Heart left ventricle (tissue), 16 donors: ENCODE measurements at regions not wholly inside any gene's neighbourhood (a gene's known extent, or its start where the extent isn't known, plus 50 kb on each side); places are given as distances from the start of the nearest gene placed in this dataset.

Experiments
- ATAC-seq, 4 donors: fragments of 200-7000 bp; cut with Tn5 transposase; one replicate each; pipeline ENCODE4 v1.9.1; 2020 to 2022; ENCODE audit warnings: moderate library complexity in 4 of 4, mild to moderate bottlenecking in 3 of 4, moderate number of reproducible peaks in 1 of 4
- DNase-seq, 5 donors: peaks; one replicate each; pipeline ENCODE4 v3.0.0-alpha.2; 2020
- H3K27ac ChIP-seq, 12 donors: fragments of 200-600 bp; sonication (generic) in 4 of 12; one replicate each; pipeline versions ENCODE4 v1.5.0 to v1.8.0; 2016 to 2022; ENCODE audit warnings: mild to moderate bottlenecking in 2 of 12
- H3K27me3 ChIP-seq, 9 donors: fragments of 200-600 bp; sonication (generic) in 2 of 9; one replicate each; pipeline versions ENCODE4 v1.5.1 to v1.8.0; 2016 to 2022; ENCODE audit warnings: mild to moderate bottlenecking in 3 of 9
- H3K36me3 ChIP-seq, 9 donors: fragments of 200-600 bp; sonication (generic) in 2 of 9; one replicate each; pipeline versions ENCODE4 v1.5.0 to v1.8.0; 2018 to 2022; ENCODE audit warnings: mild to moderate bottlenecking in 2 of 9
- H3K4me1 ChIP-seq, 12 donors: fragments of 200-600 bp; sonication (generic) in 4 of 12; one replicate each; pipeline versions ENCODE4 v1.5.0 to v1.8.0; 2016 to 2022; ENCODE audit warnings: mild to moderate bottlenecking in 3 of 12
- H3K4me3 ChIP-seq, 12 donors: fragments of 200-600 bp; sonication (generic) in 4 of 12; one replicate each; pipeline versions ENCODE4 v1.5.0 to v1.8.0; 2017 to 2022; ENCODE audit warnings: mild to moderate bottlenecking in 9 of 12, moderate library complexity in 4 of 12
- H3K9me3 ChIP-seq, 12 donors: fragments of 200-600 bp; sonication (generic) in 4 of 12; one replicate each; pipeline versions ENCODE4 v1.5.0 to v1.8.0; 2016 to 2022; ENCODE audit warnings: mild to moderate bottlenecking in 1 of 12
- CTCF ChIP-seq, 12 donors: fragments of 200-600 bp; sonication (generic) in 4 of 12; IDR thresholded peaks; one replicate each; pipeline versions ENCODE4 v1.5.0 to v1.8.0; 2018 to 2022; ENCODE audit warnings: antibody characterized with exemption in 12 of 12, mild to moderate bottlenecking in 5 of 12
- POLR2A ChIP-seq, 2 donors: fragments of 450-650 bp; IDR thresholded peaks; one replicate each; pipeline ENCODE4 v1.6.1; 2017; ENCODE audit warnings: antibody characterized with exemption in 2 of 2, mild to moderate bottlenecking in 2 of 2, moderate library complexity in 2 of 2
- WGBS, 4 donors: extraction: QIAGEN DNeasy Blood & Tissue Kit in 2 of 4; methylation state at CpG; one replicate each; pipeline versions ENCODE4 v1.1.5 to v1.1.7; 2013 to 2018; 5-methylcytosine and 5-hydroxymethylcytosine counted together
- intact Hi-C, 10 donors: fragments of 100-400 bp; cut with DNase I; formaldehyde crosslinking; loops; one replicate each; pipeline versions ENCODE4 v1.11.1 to v1.14.2; 2022
- donor health status: ischemic (EF 13 %, LVEDD 7.1; RV severe dilation, severe dysfunction).
- donor health status: healthy with polysubstance abuse.
- donor health status: DM: no; HTN: yes; CAD: no.
- donor health status: DM: no; HTN: no; CAD: no.
- donor health status: ischemic (EF 25% LVEDD 6.9; RV normal size, moderate dysfunction).
- donor health status: ischemic (EF 25% LVEDD 5.7; RV mildly dilated, moderate dysfunction).
- donor health status: healthy.
- donor health status: DM: yes; HTN: yes; CAD: no.
- donor health status: ischemic (EF 35%, LVEDD 5.7; RV mildly dilated, moderate dysfunction).
- donor health status: nonischemic (EF 11% LVEDD 7.7; RV severe dilation, severe dysfunction).
- donor health status: DM: yes; HTN: yes; CAD: no.
- donor health status: PGD.
- donor health status: ischemic (EF 29% LVEDD 5.4; RV normal size, mild dysfunction).
- donor health status: nonischemic (EF 23%, LVEDD 6.1; RV moderate dilation, normal function).

- WGBS, 4 donors, result 23 to 39% (median 34%) methylated on average over 39 to 41 of the region's 41 CpGs
- Histone ChIP-seq H3K4me1 (peaks cover 0 to 43% (median 22%) of the 10 kb centered on the region in 12 donors), H3K27me3 (peaks cover 0 to 86% (median 0%) of the 10 kb centered on the region in 9 donors), H3K9me3 (no peaks in the 10 kb centered on the region), H3K4me3 (peak overlapping the region in 10 of 12 donors; percentile 54 to 79 (median 61)), H3K36me3 (no peaks in the 10 kb centered on the region), H3K27ac (peak overlapping the region; percentile 84 to 99 (median 94))
- intact Hi-C loops, result loop anchor here in 7 of 10 donors (2.0 to 10.0 kb wide), 9 partner anchors 65 to 439 kb away; partner anchors contain the start of gene BCOR (in 1 of the 7)
- ATAC-seq (no peak), DNase-seq (peak in 4 of 5 donors; percentile 34 to 58 (median 44))
- TF ChIP-seq POLR2A (IDR thresholded peaks at IDR 0.05) (no peak), CTCF (IDR thresholded peaks at IDR 0.05) (no peak)
Observed at GRCh38 chrX:40174001-40174853, 76.5 kb upstream of the BCOR start.

- intact Hi-C loops, result loop anchor here in 6 of 10 donors (5.0 to 10.0 kb wide), 8 partner anchors 66 to 439 kb away; partner anchors contain the start of gene BCOR (in 1 of the 6)
- Histone ChIP-seq H3K9me3 (no peaks in the 10 kb centered on the region), H3K27me3 (peaks cover 0 to 90% (median 0%) of the 10 kb centered on the region in 9 donors), H3K36me3 (no peaks in the 10 kb centered on the region), H3K4me1 (peaks cover 0 to 45% (median 22%) of the 10 kb centered on the region in 12 donors), H3K27ac (peak overlapping the region in 10 of 12 donors; percentile 19 to 99 (median 94)), H3K4me3 (peak overlapping the region in 7 of 12 donors; percentile 19 to 66 (median 63))
- no peak for ATAC-seq
- no peak for TF ChIP-seq CTCF (IDR thresholded peaks at IDR 0.05)
- no peak for TF ChIP-seq POLR2A (IDR thresholded peaks at IDR 0.05)
- WGBS, 4 donors, result 51 to 84% (median 68%) methylated on average over 16 to 17 of the region's 17 CpGs
- no peak for DNase-seq
Observed at GRCh38 chrX:40173143-40174000, 75.6 kb upstream of the BCOR start.

- TF ChIP-seq CTCF (IDR thresholded peaks at IDR 0.05), result no peak
- TF ChIP-seq POLR2A (IDR thresholded peaks at IDR 0.05), result peak in 1 of 2 donors; percentile 16
- Histone ChIP-seq H3K27me3 (peaks cover 0 to 90% (median 0%) of the 10 kb centered on the region in 9 donors), H3K9me3 (no peaks in the 10 kb centered on the region), H3K4me3 (peak overlapping the region in 11 of 12 donors; percentile 19 to 66 (median 53)), H3K36me3 (no peaks in the 10 kb centered on the region), H3K4me1 (peaks cover 0 to 53% (median 22%) of the 10 kb centered on the region in 12 donors), H3K27ac (peak overlapping the region; percentile 76 to 99 (median 88))
- WGBS, 4 donors, result 3 to 20% (median 5%) methylated on average over 13 to 60 of the region's 60 CpGs
- peak in 3 of 4 donors; percentile 24 to 46 (median 46) for ATAC-seq
- peak; percentile 70 to 86 (median 73) for DNase-seq
- intact Hi-C loops, result loop anchor here in 6 of 10 donors (5.0 to 10.0 kb wide), 8 partner anchors 65 to 438 kb away; partner anchors contain the start of gene BCOR (in 1 of the 6)
Observed at GRCh38 chrX:40172401-40173142, 74.8 kb upstream of the BCOR start.
